Spleen (tissue), 11 donors: ENCODE measurements at regions not wholly inside any gene's neighbourhood (a gene's known extent, or its start where the extent isn't known, plus 50 kb on each side); places are given as distances from the start of the nearest gene placed in this dataset.

ENCODE experiments used
- DNase-seq: peaks from one replicate; pipeline ENCODE4 v3.0.0-alpha.2; 2020
- H3K27ac ChIP-seq, 8 donors: fragments of 200-600 bp; sonication (generic) in 7 of 8; 1 replicate in 4 of 8; 2 replicates in 4 of 8; pipeline versions ENCODE4 v1.5.0 to v1.8.0; 2016 to 2021; ENCODE audit warnings: inconsistent platforms in 4 of 8, mild to moderate bottlenecking in 4 of 8, moderate library complexity in 1 of 8
- H3K27me3 ChIP-seq, 7 donors: fragments of 200-600 bp; sonication (generic) in 6 of 7; replicated peaks in 1 of 7; 1 replicate in 4 of 7; 2 replicates in 3 of 7; pipeline versions ENCODE4 v1.5.0 to v1.8.0; 2016 to 2021; ENCODE audit warnings: inconsistent platforms in 3 of 7, mild to moderate bottlenecking in 1 of 7
- H3K36me3 ChIP-seq, 6 donors: fragments of 200-600 bp; sonication (generic) in 5 of 6; 1 replicate in 4 of 6; 2 replicates in 2 of 6; pipeline versions ENCODE4 v1.5.0 to v1.8.0; 2016 to 2021; ENCODE audit warnings: inconsistent platforms in 2 of 6
- H3K4me1 ChIP-seq, 6 donors: fragments of 200-600 bp; sonication (generic) in 5 of 6; 1 replicate in 3 of 6; 2 replicates in 3 of 6; pipeline versions ENCODE4 v1.5.0 to v1.8.0; 2016 to 2021; ENCODE audit warnings: inconsistent platforms in 3 of 6
- H3K4me3 ChIP-seq, 8 donors: fragments of 200-600 bp; sonication (generic) in 7 of 8; 1 replicate in 4 of 8; 2 replicates in 4 of 8; pipeline versions ENCODE4 v1.5.0 to v1.8.0; 2016 to 2021; ENCODE audit warnings: inconsistent platforms in 4 of 8, mild to moderate bottlenecking in 4 of 8, moderate library complexity in 2 of 8
- H3K9me3 ChIP-seq, 8 donors: fragments of 200-600 bp; sonication (generic) in 7 of 8; 1 replicate in 4 of 8; 2 replicates in 4 of 8; pipeline versions ENCODE4 v1.5.0 to v1.8.0; 2016 to 2021; ENCODE audit warnings: inconsistent platforms in 4 of 8
- CTCF ChIP-seq, 11 experiments: fragments of 200-600 bp in 7 of 11; fragments of 450-650 bp in 4 of 11; sonication (generic) in 4 of 11; IDR thresholded peaks in 8 of 11; conservative IDR thresholded peaks in 3 of 11; 1 replicate in 7 of 11; 2 replicates in 4 of 11; pipeline versions ENCODE4 v1.4.0 to v1.8.0; 2016 to 2021; ENCODE audit warnings: antibody characterized with exemption in 11 of 11, inconsistent platforms in 4 of 11, mild to moderate bottlenecking in 1 of 11
- POLR2A ChIP-seq, 3 donors: fragments of 450-650 bp; IDR thresholded peaks; one replicate each; pipeline ENCODE4 v1.5.1; 2017; ENCODE audit warnings: antibody characterized with exemption in 3 of 3, mild to moderate bottlenecking in 1 of 3
- POLR2AphosphoS5 ChIP-seq, 3 donors: sonication (generic); formaldehyde crosslinking; IDR thresholded peaks; one replicate each; pipeline ENCODE4 v1.5.1; 2017; ENCODE audit warnings: antibody characterized with exemption in 3 of 3
- WGBS, 5 donors: extraction: QIAGEN DNeasy Blood & Tissue Kit in 3 of 5; methylation state at CpG; one replicate each; pipeline versions ENCODE4 v1.1.5 to v1.1.7; 2013 to 2018; 5-methylcytosine and 5-hydroxymethylcytosine counted together
- intact Hi-C: fragments of 100-400 bp; cut with DNase I; formaldehyde crosslinking; loops from one replicate; pipeline ENCODE4 v1.15.0; 2023; ENCODE audit warnings: low total_unique reads
- donor health status: healthy with polysubstance abuse.
- donor health status: DM: no; HTN: no; CAD: no; lungs with moderate emphysema.
- donor health status: DM: no; HTN: no; CAD: no.
- donor health status: Bipolar disorder and iron deficiency.
- donor health status: healthy.
- donor health status: DM: no; HTN: no; CAD: no.
- donor health status: DM: yes; HTN: yes; CAD: no.

- Histone ChIP-seq H3K27ac (no peak overlapping the region), H3K4me3 (no peak overlapping the region)
- intact Hi-C loops, result no loop called here
These were observed 595.8 kb upstream of the MKI67 start for GRCh38 chr10:128721963-128722445.

GRCh38 chr10:128722947-128723346, 596.7 kb upstream of the MKI67 start:
- Histone ChIP-seq H3K36me3 (no peaks in the 10 kb centered on the region), H3K27ac (no peak overlapping the region), H3K27me3 (no peaks in the 10 kb centered on the region), H3K4me1 (no peaks in the 10 kb centered on the region), H3K4me3 (no peak overlapping the region), H3K9me3 (no peaks in the 10 kb centered on the region)
- no peak for DNase-seq
- intact Hi-C loops, result no loop called here
- WGBS, 5 donors, result 55 to 90% (median 83%) methylated on average over 3 of the region's 3 CpGs
- no peak for TF ChIP-seq CTCF (IDR thresholded peaks at IDR 0.05 in 8 of 11, conservative IDR thresholded peaks at IDR 0.05 in 3 of 11)
- no peak for TF ChIP-seq POLR2AphosphoS5 (IDR thresholded peaks at IDR 0.05)
- TF ChIP-seq POLR2A (IDR thresholded peaks at IDR 0.05), result no peak

More at GRCh38 chr10:128721963-128722445, 595.8 kb upstream of the MKI67 start:
- TF ChIP-seq POLR2A (IDR thresholded peaks at IDR 0.05), result no peak
- TF ChIP-seq CTCF (IDR thresholded peaks at IDR 0.05 in 8 of 11, conservative IDR thresholded peaks at IDR 0.05 in 3 of 11), result no peak
- no peak for TF ChIP-seq POLR2AphosphoS5 (IDR thresholded peaks at IDR 0.05)
- Histone ChIP-seq H3K36me3 (no peaks in the 10 kb centered on the region), H3K9me3 (no peaks in the 10 kb centered on the region), H3K4me1 (no peaks in the 10 kb centered on the region), H3K27me3 (no peaks in the 10 kb centered on the region)
- 69 to 74% (median 70%) methylated on average over 5 of the region's 5 CpGs for WGBS, 5 donors
- no peak for DNase-seq

- no peaks in the 10 kb centered on the region for H3K4me1 ChIP-seq
- WGBS, 5 donors, result 62 to 74% (median 68%) methylated on average over 14 of the region's 14 CpGs
- H3K27me3 ChIP-seq, result no peaks in the 10 kb centered on the region
- no peak for TF ChIP-seq POLR2AphosphoS5 (IDR thresholded peaks at IDR 0.05)
- no peak for TF ChIP-seq CTCF (IDR thresholded peaks at IDR 0.05 in 8 of 11, conservative IDR thresholded peaks at IDR 0.05 in 3 of 11)
- no peak for TF ChIP-seq POLR2A (IDR thresholded peaks at IDR 0.05)
- no peaks in the 10 kb centered on the region for H3K36me3 ChIP-seq
- H3K27ac ChIP-seq, result no peak overlapping the region
- no peak for DNase-seq
- intact Hi-C loops, result no loop called here
- no peaks in the 10 kb centered on the region for H3K9me3 ChIP-seq
- H3K4me3 ChIP-seq, result no peak overlapping the region
These were observed 597.5 kb upstream of the MKI67 start for GRCh38 chr10:128723631-128724205.

GRCh38 chr10:128725531-128725930, 599.3 kb upstream of the MKI67 start:
- TF ChIP-seq POLR2AphosphoS5 (IDR thresholded peaks at IDR 0.05) (no peak), CTCF (IDR thresholded peaks at IDR 0.05 in 8 of 11, conservative IDR thresholded peaks at IDR 0.05 in 3 of 11) (no peak), POLR2A (IDR thresholded peaks at IDR 0.05) (no peak)
- no peaks in the 10 kb centered on the region for H3K27me3 ChIP-seq
- H3K27ac ChIP-seq, result no peak overlapping the region
- H3K4me1 ChIP-seq, result no peaks in the 10 kb centered on the region
- no peak for DNase-seq
- 63 to 80% (median 78%) methylated on average over 2 of the region's 2 CpGs for WGBS, 5 donors
- intact Hi-C loops, result no loop called here
- no peaks in the 10 kb centered on the region for H3K36me3 ChIP-seq
- no peak overlapping the region for H3K4me3 ChIP-seq
- H3K9me3 ChIP-seq, result no peaks in the 10 kb centered on the region
